Osteoblast (primary cell): ENCODE measurements at regions not wholly inside any gene's neighbourhood (a gene's known extent, or its start where the extent isn't known, plus 50 kb on each side); places are given as distances from the start of the nearest gene placed in this dataset.

Source experiments
- DNase-seq: peaks from one replicate; pipeline ENCODE4 v3.0.0; 2011; ENCODE audit warnings: low spot score, mixed read lengths; ENCODE audit not compliant: insufficient read length; ENCODE audit errors: missing footprints
- H2AFZ ChIP-seq: 2 replicates; pipeline ENCODE4 v1.6.0; 2011; ENCODE audit warnings: mild to moderate bottlenecking, low read length
- H3K27ac ChIP-seq: 2 replicates; pipeline ENCODE4 v1.5.1; 2011; ENCODE audit warnings: mild to moderate bottlenecking, low read depth, low read length, moderate library complexity
- H3K27me3 ChIP-seq: 2 replicates; pipeline ENCODE4 v1.6.0; 2012; ENCODE audit warnings: mild to moderate bottlenecking, control low read depth, inconsistent platforms, low read length, moderate library complexity; ENCODE audit not compliant: insufficient read depth
- H3K36me3 ChIP-seq: 2 replicates; pipeline ENCODE4 v1.5.1; 2011; ENCODE audit warnings: mild to moderate bottlenecking, low read length, control low read depth, moderate library complexity; ENCODE audit not compliant: insufficient read depth
- H3K4me1 ChIP-seq: 2 replicates; pipeline ENCODE4 v1.5.1; 2011; ENCODE audit warnings: mild to moderate bottlenecking, low read length, control low read depth, moderate library complexity; ENCODE audit not compliant: insufficient read depth
- H3K4me2 ChIP-seq: 2 replicates; pipeline ENCODE4 v1.6.0; 2011; ENCODE audit warnings: mild to moderate bottlenecking, low read length; ENCODE audit not compliant: insufficient read depth
- H3K4me3 ChIP-seq: fragments of 200-600 bp; sonication (generic); 3 replicates; pipeline ENCODE4 v1.5.1; 2012; ENCODE audit warnings: mild to moderate bottlenecking, low read length, inconsistent platforms; ENCODE audit not compliant: insufficient read depth
- H3K79me2 ChIP-seq: 2 replicates; pipeline ENCODE4 v1.6.0; 2012; ENCODE audit warnings: mild to moderate bottlenecking, low read length, control low read depth, inconsistent platforms; ENCODE audit not compliant: insufficient read depth
- H3K9me3 ChIP-seq: 2 replicates; pipeline ENCODE4 v1.5.1; 2011; ENCODE audit warnings: low read depth, low read length, control low read depth
- H4K20me1 ChIP-seq: 2 replicates; pipeline ENCODE4 v1.6.0; 2012; ENCODE audit warnings: mild to moderate bottlenecking, low read length, control low read depth; ENCODE audit not compliant: insufficient read depth
- CTCF ChIP-seq: IDR thresholded peaks from 2 replicates; pipeline ENCODE4 v1.5.1; 2011; ENCODE audit warnings: mild to moderate bottlenecking, low read depth, low read length, moderate library complexity; ENCODE audit errors: extremely low read depth

- Histone ChIP-seq H3K4me3 (no peak overlapping the region), H3K9me3 (no peaks in the 10 kb centered on the region), H3K4me2 (no peak overlapping the region), H3K27me3 (peaks cover 2% of the 10 kb centered on the region), H3K36me3 (no peaks in the 10 kb centered on the region), H3K79me2 (no peaks in the 10 kb centered on the region), H3K4me1 (no peaks in the 10 kb centered on the region), H3K27ac (no peak overlapping the region), H4K20me1 (no peaks in the 10 kb centered on the region), H2AFZ (no peak overlapping the region)
- no peak for TF ChIP-seq CTCF
- DNase-seq, result peak; percentile 64
Observed at GRCh38 chr4:8694651-8695151, 102.1 kb downstream of the CPZ start.

- peak; percentile 38 for DNase-seq
- H3K9me3 ChIP-seq, result no peaks in the 10 kb centered on the region
- no peaks in the 10 kb centered on the region for H3K4me1 ChIP-seq
- H3K79me2 ChIP-seq, result no peaks in the 10 kb centered on the region
- no peaks in the 10 kb centered on the region for H4K20me1 ChIP-seq
- no peaks in the 10 kb centered on the region for H3K27me3 ChIP-seq
- H3K4me3 ChIP-seq, result no peak overlapping the region
- H3K36me3 ChIP-seq, result no peaks in the 10 kb centered on the region
- H2AFZ ChIP-seq, result no peak overlapping the region
- no peak for TF ChIP-seq CTCF
- no peak overlapping the region for H3K4me2 ChIP-seq
- no peak overlapping the region for H3K27ac ChIP-seq
Observed at GRCh38 chr4:8694226-8694625, 101.7 kb downstream of the CPZ start.

GRCh38 chr4:8691151-8691775 is 98.7 kb downstream of the CPZ start:
- no peak for DNase-seq
- H3K4me1 ChIP-seq, result no peaks in the 10 kb centered on the region
- H4K20me1 ChIP-seq, result no peaks in the 10 kb centered on the region
- no peak overlapping the region for H2AFZ ChIP-seq
- no peaks in the 10 kb centered on the region for H3K9me3 ChIP-seq
- no peaks in the 10 kb centered on the region for H3K27me3 ChIP-seq
- TF ChIP-seq CTCF, result no peak
- no peak overlapping the region for H3K4me3 ChIP-seq
- H3K79me2 ChIP-seq, result no peaks in the 10 kb centered on the region
- no peak overlapping the region for H3K27ac ChIP-seq
- no peak overlapping the region for H3K4me2 ChIP-seq
- no peaks in the 10 kb centered on the region for H3K36me3 ChIP-seq

GRCh38 chr4:8690216-8691150 is 97.9 kb downstream of the CPZ start:
- Histone ChIP-seq H3K79me2 (no peaks in the 10 kb centered on the region), H3K27me3 (no peaks in the 10 kb centered on the region), H3K27ac (no peak overlapping the region), H3K9me3 (no peaks in the 10 kb centered on the region), H3K4me1 (no peaks in the 10 kb centered on the region), H3K36me3 (no peaks in the 10 kb centered on the region), H3K4me3 (no peak overlapping the region), H2AFZ (no peak overlapping the region), H3K4me2 (no peak overlapping the region), H4K20me1 (no peaks in the 10 kb centered on the region)
- no peak for TF ChIP-seq CTCF
- DNase-seq, result peak; percentile 57
